IMR-90 (cell line): ENCODE measurements at regions not wholly inside any gene's neighbourhood (a gene's known extent, or its start where the extent isn't known, plus 50 kb on each side); places are given as distances from the start of the nearest gene placed in this dataset.

Experiments used
- ATAC-seq: fragments of 200-7000 bp; cut with Tn5 transposase; 2 replicates; pipeline ENCODE4 v1.9.1; 2020; ENCODE audit warnings: low read depth, mild to moderate bottlenecking, moderate library complexity
- BruUV-seq: library from RNA; stranded (reverse); fragments of 400-500 nt; replicated peaks from 2 replicates; lab custom pipeline; 2021; lab: Mats Ljungman, UMichigan
- CTCF ChIA-PET: fragments of 300-600 bp; formaldehyde crosslinking; extraction: SDS; loops from one replicate; lab custom pipeline; 2021; ENCODE audit warnings: antibody characterized with exemption; lab: Yijun Ruan, JAX
- POLR2A ChIA-PET: fragments of 300-600 bp; sonication (Branson Sonifier 250); formaldehyde crosslinking; loops from one replicate; lab custom pipeline; 2022; ENCODE audit warnings: antibody characterized with exemption; ENCODE audit not compliant: unreplicated experiment; lab: Charles Lee
- DNase-seq: peaks from one replicate; pipeline ENCODE4 v3.0.0; 2013
- H2AFZ ChIP-seq: replicated peaks from 2 replicates; pipeline ENCODE3; 2013; ENCODE audit warnings: low read length, mild to moderate bottlenecking; ENCODE audit not compliant: poor library complexity
- H2AK5ac ChIP-seq: 2 replicates; pipeline ENCODE4 v1.6.1; 2013; ENCODE audit warnings: low read depth, low read length, inconsistent platforms
- H2AK9ac ChIP-seq: replicated peaks from 2 replicates; pipeline ENCODE3; 2013; ENCODE audit warnings: mild to moderate bottlenecking, low read depth, low read length, moderate library complexity; ENCODE audit not compliant: poor library complexity
- H2BK120ac ChIP-seq: 2 replicates; pipeline ENCODE4 v1.6.1; 2013; ENCODE audit warnings: low read depth, low read length, inconsistent platforms
- H2BK15ac ChIP-seq: 3 replicates; pipeline ENCODE4 v1.6.1; 2013; ENCODE audit warnings: low read depth, low read length, inconsistent platforms
- H2BK20ac ChIP-seq: 2 replicates; pipeline ENCODE4 v1.6.1; 2013; ENCODE audit warnings: low read depth, mild to moderate bottlenecking, inconsistent platforms, low read length, moderate library complexity
- H2BK5ac ChIP-seq: 2 replicates; pipeline ENCODE4 v1.6.1; 2013; ENCODE audit warnings: mild to moderate bottlenecking, low read depth, low read length, inconsistent platforms; ENCODE audit not compliant: poor library complexity, severe bottlenecking
- H3K14ac ChIP-seq: replicated peaks from 2 replicates; pipeline ENCODE4 v1.6.1; 2013; ENCODE audit warnings: low read depth, low read length, inconsistent platforms
- H3K18ac ChIP-seq: 2 replicates; pipeline ENCODE4 v1.6.1; 2013; ENCODE audit warnings: low read depth, low read length, control low read depth
- H3K23ac ChIP-seq: 2 replicates; pipeline ENCODE4 v1.6.1; 2013; ENCODE audit warnings: low read depth, low read length, inconsistent platforms
- H3K27ac ChIP-seq: 2 replicates; pipeline ENCODE4 v1.5.1; 2013; ENCODE audit warnings: mild to moderate bottlenecking, control low read depth, low read length; ENCODE audit not compliant: insufficient read depth
- H3K27me3 ChIP-seq: 2 replicates; pipeline ENCODE4 v1.6.1; 2013; ENCODE audit warnings: low read length; ENCODE audit not compliant: control insufficient read depth, insufficient read depth
- H3K36me3 ChIP-seq: 2 replicates; pipeline ENCODE4 v1.6.1; 2013; ENCODE audit warnings: low read length, mixed read lengths; ENCODE audit not compliant: control insufficient read depth, insufficient read depth
- H3K4ac ChIP-seq: 2 replicates; pipeline ENCODE4 v1.6.1; 2013; ENCODE audit warnings: low read depth, low read length, inconsistent platforms
- H3K4me1 ChIP-seq: 2 replicates; pipeline ENCODE4 v1.6.1; 2013; ENCODE audit warnings: low read length, mixed read lengths; ENCODE audit not compliant: control insufficient read depth, insufficient read depth
- H3K4me2 ChIP-seq: 2 replicates; pipeline ENCODE4 v1.6.1; 2013; ENCODE audit warnings: low read depth, mild to moderate bottlenecking, control low read depth, low read length, moderate library complexity
- H3K4me3 ChIP-seq: 2 replicates; pipeline ENCODE4 v1.5.1; 2013; ENCODE audit warnings: low read depth, mild to moderate bottlenecking, control low read depth, low read length, moderate library complexity; ENCODE audit not compliant: insufficient read depth
- H3K56ac ChIP-seq: 2 replicates; pipeline ENCODE4 v1.6.1; 2013; ENCODE audit warnings: low read length, inconsistent platforms; ENCODE audit not compliant: insufficient read depth; ENCODE audit errors: extremely low read depth
- H3K79me1 ChIP-seq, 2 experiments: 2 replicates each; pipeline ENCODE4 v1.6.1; 2013; ENCODE audit warnings: low read length in 2 of 2, inconsistent platforms in 1 of 2, low read depth in 1 of 2
- H3K9ac ChIP-seq: 2 replicates; pipeline ENCODE4 v1.6.1; 2013; ENCODE audit warnings: low read depth, low read length, control low read depth
- H3K9me1 ChIP-seq: 2 replicates; pipeline ENCODE4 v1.6.1; 2013; ENCODE audit warnings: low read length, inconsistent platforms; ENCODE audit not compliant: insufficient read depth
- H3K9me3 ChIP-seq: 2 replicates; pipeline ENCODE4 v1.6.1; 2013; ENCODE audit warnings: low read length; ENCODE audit not compliant: control insufficient read depth, insufficient read depth
- H4K20me1 ChIP-seq: 2 replicates; pipeline ENCODE4 v1.6.1; 2013; ENCODE audit warnings: low read length, inconsistent platforms; ENCODE audit not compliant: insufficient read depth
- H4K5ac ChIP-seq: 2 replicates; pipeline ENCODE4 v1.6.1; 2013; ENCODE audit warnings: mild to moderate bottlenecking, low read depth, low read length, control low read depth
- H4K8ac ChIP-seq, 2 experiments: 2 replicates each; pipeline ENCODE4 v1.6.1; 2013; ENCODE audit warnings: low read depth in 2 of 2, low read length in 2 of 2, control low read depth in 1 of 2, inconsistent platforms in 1 of 2
- H4K91ac ChIP-seq: 2 replicates; pipeline ENCODE4 v1.6.1; 2013; ENCODE audit warnings: low read depth, low read length, inconsistent platforms; ENCODE audit not compliant: insufficient read depth
- CEBPB ChIP-seq: IDR thresholded peaks from 2 replicates; pipeline ENCODE4 v1.6.1; 2012; ENCODE audit warnings: low read depth, low read length, improper control_type of control experiment
- CHD1 ChIP-seq: IDR thresholded peaks from 2 replicates; pipeline ENCODE4 v1.6.1; 2012; ENCODE audit warnings: low read depth, low read length, improper control_type of control experiment
- FOS ChIP-seq: fragments of 150-350 bp; IDR thresholded peaks from 2 replicates; pipeline ENCODE4 v1.6.1; 2016; ENCODE audit warnings: low read depth, low read length
- MXI1 ChIP-seq: IDR thresholded peaks from 2 replicates; pipeline ENCODE4 v1.6.1; 2012; ENCODE audit warnings: low read depth, mild to moderate bottlenecking, low read length, moderate library complexity, borderline replicate concordance
- NFE2L2 ChIP-seq: fragments of 150-350 bp; IDR thresholded peaks from 2 replicates; pipeline ENCODE4 v1.6.1; 2016; ENCODE audit warnings: low read depth, mild to moderate bottlenecking, low read length
- POLR2A ChIP-seq: IDR thresholded peaks from 2 replicates; pipeline ENCODE4 v1.6.1; 2012; ENCODE audit warnings: mild to moderate bottlenecking, low read depth, low read length
- RAD21 ChIP-seq: IDR thresholded peaks from 2 replicates; pipeline ENCODE4 v1.6.1; 2012; ENCODE audit warnings: low read length, improper control_type of control experiment
- RCOR1 ChIP-seq: IDR thresholded peaks from 2 replicates; pipeline ENCODE4 v1.6.1; 2012; ENCODE audit warnings: mild to moderate bottlenecking, low read length, improper control_type of control experiment; ENCODE audit not compliant: insufficient replicate concordance
- RFX5 ChIP-seq: IDR thresholded peaks from 2 replicates; pipeline ENCODE4 v1.8.0; 2012; ENCODE audit warnings: low read depth, mild to moderate bottlenecking, low read length, moderate library complexity
- WGBS, 2 experiments: methylation state at CpG; one replicate each; pipeline versions ENCODE4 v1.1.5 to v1.1.7; 2013; ENCODE audit warnings: missing lambda C conversion rate in 2 of 2; ENCODE audit not compliant: insufficient read length in 1 of 2; ENCODE audit errors: extremely low coverage in 2 of 2; 5-methylcytosine and 5-hydroxymethylcytosine counted together
- dilution Hi-C: fragments of 300-500 bp; cut with HindIII; formaldehyde crosslinking; loops from one replicate; pipeline ENCODE4 v1.14.3; 2018; ENCODE audit warnings: low sequenced_read_pairs; ENCODE audit not compliant: unreplicated experiment
- in situ Hi-C: fragments of 300-500 bp; cut with MboI; formaldehyde crosslinking; loops from 3 replicates; pipeline ENCODE4 v1.14.3; 2019; ENCODE audit warnings: low sequenced_read_pairs, inconsistent platforms, mixed read lengths
- intact Hi-C: fragments of 100-400 bp; cut with micrococcal nuclease; formaldehyde crosslinking; loops from 2 replicates; pipeline ENCODE4 v1.10.0; 2022
- TF ChIP-seq, protein P1 (sequence below): fragments of 150-350 bp; IDR thresholded peaks from 2 replicates; pipeline ENCODE4 v1.6.1; 2016; ENCODE audit warnings: low read depth, mild to moderate bottlenecking, low read length, moderate library complexity, borderline replicate concordance
- TF ChIP-seq, protein P2 (sequence below): fragments of 150-350 bp; IDR thresholded peaks from 2 replicates; pipeline ENCODE4 v1.6.1; 2017; ENCODE audit warnings: mild to moderate bottlenecking, antibody characterized with exemption, low read length, low read depth
- TF ChIP-seq, protein P3 (sequence below): conservative IDR thresholded peaks from 2 replicates; pipeline ENCODE4 v1.5.1; 2012; ENCODE audit warnings: mild to moderate bottlenecking, low read depth, low read length, improper control_type of control experiment

DNA sequence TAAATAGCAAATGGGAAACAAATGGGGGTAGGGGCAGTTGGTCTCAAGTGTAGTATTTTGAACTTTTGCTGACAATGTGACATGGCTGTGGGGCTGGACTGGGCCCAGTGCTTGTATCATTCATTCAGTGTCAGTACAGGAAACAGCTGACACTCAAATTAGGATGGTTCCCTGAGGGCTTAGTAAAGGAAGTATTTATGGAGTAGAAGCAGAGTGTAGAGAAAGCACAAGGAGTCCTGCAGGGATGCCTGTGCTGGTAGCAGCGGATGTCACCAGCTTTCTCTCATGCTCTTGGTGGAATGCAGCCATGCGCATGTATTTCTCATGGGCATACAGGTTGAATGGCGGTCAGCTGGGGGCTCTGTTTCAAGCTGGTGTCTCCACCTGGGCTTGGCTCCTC is 72.9 kb upstream of the SLC44A1 start:
- DNase-seq: no peak
- ATAC-seq: no peak
- Histone ChIP-seq H2BK5ac (no peak overlapping the region), H4K5ac (no peak overlapping the region), H2BK120ac (no peak overlapping the region), H3K79me1 (no peaks in the 10 kb centered on the region), H4K20me1 (no peaks in the 10 kb centered on the region), H4K8ac (no peak overlapping the region), H2AFZ (no peak overlapping the region), H3K4ac (no peak overlapping the region), H3K18ac (no peak overlapping the region), H3K14ac (no peak overlapping the region), H3K4me1 (no peaks in the 10 kb centered on the region; the same call in 1 of the 2 replicates), H2AK9ac (no peak overlapping the region), H4K91ac (no peak overlapping the region), H3K4me3 (no peak overlapping the region), H3K9me3 (no peaks in the 10 kb centered on the region), H3K27ac (no peak overlapping the region), H3K9me1 (no peaks in the 10 kb centered on the region), H3K4me2 (no peak overlapping the region), H3K36me3 (no peaks in the 10 kb centered on the region), H2BK15ac (no peak overlapping the region), H3K56ac (no peak overlapping the region), H3K27me3 (no peaks in the 10 kb centered on the region), H2AK5ac (no peak overlapping the region), H3K23ac (no peak overlapping the region), H2BK20ac (no peak overlapping the region), H3K9ac (no peak overlapping the region)
- BruUV-seq: no TSS peak
- dilution Hi-C loops (no loop called here), in situ Hi-C loops (no loop called here), intact Hi-C loops (no loop called here)
- CTCF ChIA-PET: interaction anchor here (0.5 kb wide), 1 partner anchor 313 kb away, joined by 3 read pairs; no protein-coding TSS in a partner anchor
- no peak for TF ChIP-seq CHD1
- TF ChIP-seq, protein P1, sequence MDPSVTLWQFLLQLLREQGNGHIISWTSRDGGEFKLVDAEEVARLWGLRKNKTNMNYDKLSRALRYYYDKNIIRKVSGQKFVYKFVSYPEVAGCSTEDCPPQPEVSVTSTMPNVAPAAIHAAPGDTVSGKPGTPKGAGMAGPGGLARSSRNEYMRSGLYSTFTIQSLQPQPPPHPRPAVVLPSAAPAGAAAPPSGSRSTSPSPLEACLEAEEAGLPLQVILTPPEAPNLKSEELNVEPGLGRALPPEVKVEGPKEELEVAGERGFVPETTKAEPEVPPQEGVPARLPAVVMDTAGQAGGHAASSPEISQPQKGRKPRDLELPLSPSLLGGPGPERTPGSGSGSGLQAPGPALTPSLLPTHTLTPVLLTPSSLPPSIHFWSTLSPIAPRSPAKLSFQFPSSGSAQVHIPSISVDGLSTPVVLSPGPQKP: no peak
- no peak for TF ChIP-seq POLR2A
- no peak for TF ChIP-seq CEBPB
- TF ChIP-seq, protein P2, sequence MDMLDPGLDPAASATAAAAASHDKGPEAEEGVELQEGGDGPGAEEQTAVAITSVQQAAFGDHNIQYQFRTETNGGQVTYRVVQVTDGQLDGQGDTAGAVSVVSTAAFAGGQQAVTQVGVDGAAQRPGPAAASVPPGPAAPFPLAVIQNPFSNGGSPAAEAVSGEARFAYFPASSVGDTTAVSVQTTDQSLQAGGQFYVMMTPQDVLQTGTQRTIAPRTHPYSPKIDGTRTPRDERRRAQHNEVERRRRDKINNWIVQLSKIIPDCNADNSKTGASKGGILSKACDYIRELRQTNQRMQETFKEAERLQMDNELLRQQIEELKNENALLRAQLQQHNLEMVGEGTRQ: no peak
- no peak for TF ChIP-seq NFE2L2
- no peak for TF ChIP-seq MXI1
- no peak for TF ChIP-seq RFX5
- TF ChIP-seq, protein P3, sequence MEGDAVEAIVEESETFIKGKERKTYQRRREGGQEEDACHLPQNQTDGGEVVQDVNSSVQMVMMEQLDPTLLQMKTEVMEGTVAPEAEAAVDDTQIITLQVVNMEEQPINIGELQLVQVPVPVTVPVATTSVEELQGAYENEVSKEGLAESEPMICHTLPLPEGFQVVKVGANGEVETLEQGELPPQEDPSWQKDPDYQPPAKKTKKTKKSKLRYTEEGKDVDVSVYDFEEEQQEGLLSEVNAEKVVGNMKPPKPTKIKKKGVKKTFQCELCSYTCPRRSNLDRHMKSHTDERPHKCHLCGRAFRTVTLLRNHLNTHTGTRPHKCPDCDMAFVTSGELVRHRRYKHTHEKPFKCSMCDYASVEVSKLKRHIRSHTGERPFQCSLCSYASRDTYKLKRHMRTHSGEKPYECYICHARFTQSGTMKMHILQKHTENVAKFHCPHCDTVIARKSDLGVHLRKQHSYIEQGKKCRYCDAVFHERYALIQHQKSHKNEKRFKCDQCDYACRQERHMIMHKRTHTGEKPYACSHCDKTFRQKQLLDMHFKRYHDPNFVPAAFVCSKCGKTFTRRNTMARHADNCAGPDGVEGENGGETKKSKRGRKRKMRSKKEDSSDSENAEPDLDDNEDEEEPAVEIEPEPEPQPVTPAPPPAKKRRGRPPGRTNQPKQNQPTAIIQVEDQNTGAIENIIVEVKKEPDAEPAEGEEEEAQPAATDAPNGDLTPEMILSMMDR: no peak
- no peak for TF ChIP-seq RAD21
- no peak for TF ChIP-seq RCOR1
- no peak for TF ChIP-seq FOS
- 50% methylated on average over 2 of the region's 3 CpGs; no CpG with 5 or more reads in 1 of the 2 experiments for WGBS, 2 experiments
- POLR2A ChIA-PET: no interaction called here
